NCI-H146 treated with DMSO at 0.1 percent for 48 hours (cell line): ENCODE measurements at regions not wholly inside any gene's neighbourhood (a gene's known extent, or its start where the extent isn't known, plus 50 kb on each side); places are given as distances from the start of the nearest gene placed in this dataset.

Experiments used
- DNase-seq: peaks from one replicate; lab custom pipeline; 2025; ENCODE audit not compliant: unreplicated experiment; lab: John Stamatoyannopoulos, UW

DNA sequence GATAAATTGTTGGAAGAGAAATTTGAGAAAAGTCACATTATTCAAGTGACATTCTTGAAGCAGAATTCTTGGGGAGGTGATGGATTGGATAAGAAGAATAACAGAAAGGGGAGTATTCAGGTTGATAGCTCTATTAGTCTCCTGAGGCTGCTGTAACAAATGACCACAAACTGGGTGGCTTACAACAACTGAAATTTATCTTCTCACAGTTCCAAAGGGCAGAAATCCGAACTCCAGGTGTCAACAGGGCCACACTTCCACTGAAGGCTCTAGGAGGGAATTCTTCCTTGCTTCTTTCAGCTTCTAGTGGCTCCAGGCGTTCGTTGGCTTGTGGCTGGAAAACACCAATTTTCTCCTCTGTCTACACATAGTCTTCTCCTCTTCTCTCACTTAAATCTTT is 99.8 kb downstream of the TES start:
- DNase-seq = no peak

DNA sequence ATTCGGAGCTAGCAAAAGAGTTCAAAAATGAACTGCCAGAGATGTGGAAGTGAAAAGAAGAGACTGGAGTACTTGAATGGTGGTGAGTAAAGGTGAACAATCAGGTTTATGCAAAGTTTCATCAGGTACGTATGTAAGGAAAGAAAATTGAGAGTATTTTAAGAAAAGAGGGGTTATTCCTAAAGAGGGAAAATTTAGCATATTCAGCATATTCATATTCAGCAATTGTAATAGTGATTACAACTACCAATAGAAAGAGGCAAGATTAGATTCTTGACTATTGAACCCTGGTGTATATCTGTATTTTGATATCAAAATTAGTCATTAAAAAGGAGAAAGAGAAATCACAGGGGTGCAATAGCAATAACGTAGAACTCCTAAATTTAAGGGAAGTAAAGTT is 100.9 kb downstream of the TES start:
- no peak for DNase-seq

DNA sequence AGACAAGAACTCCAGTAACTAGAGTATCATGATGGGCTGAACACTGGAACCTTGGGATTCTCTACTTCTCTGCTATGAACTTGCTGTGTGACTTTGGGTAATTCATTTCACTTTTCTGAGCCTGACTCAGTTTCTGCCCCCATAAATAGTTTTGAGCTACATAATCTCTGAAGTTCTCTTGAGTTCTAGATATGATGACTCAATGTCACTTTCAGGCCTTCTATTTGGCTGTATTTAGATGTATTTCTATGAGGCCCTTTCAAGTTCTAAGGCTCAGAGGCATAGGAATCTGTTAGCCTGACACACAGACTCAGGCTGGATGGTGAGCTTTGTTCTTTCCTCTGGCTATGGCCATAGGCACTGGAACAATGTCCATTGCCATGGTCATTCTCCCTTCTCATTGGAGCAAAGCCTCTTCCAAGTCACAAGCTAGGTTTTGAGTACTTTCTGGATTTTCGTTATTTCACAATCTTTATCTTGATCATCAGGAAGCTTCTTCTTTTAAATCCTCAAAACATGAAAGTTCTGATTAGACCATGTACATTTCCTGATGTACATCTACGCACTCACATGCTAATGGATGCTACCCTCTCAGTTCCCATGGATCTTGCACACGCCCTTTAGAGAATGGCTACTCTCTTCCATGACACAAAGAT is 101.6 kb downstream of the TES start:
- DNase-seq = no peak

DNA sequence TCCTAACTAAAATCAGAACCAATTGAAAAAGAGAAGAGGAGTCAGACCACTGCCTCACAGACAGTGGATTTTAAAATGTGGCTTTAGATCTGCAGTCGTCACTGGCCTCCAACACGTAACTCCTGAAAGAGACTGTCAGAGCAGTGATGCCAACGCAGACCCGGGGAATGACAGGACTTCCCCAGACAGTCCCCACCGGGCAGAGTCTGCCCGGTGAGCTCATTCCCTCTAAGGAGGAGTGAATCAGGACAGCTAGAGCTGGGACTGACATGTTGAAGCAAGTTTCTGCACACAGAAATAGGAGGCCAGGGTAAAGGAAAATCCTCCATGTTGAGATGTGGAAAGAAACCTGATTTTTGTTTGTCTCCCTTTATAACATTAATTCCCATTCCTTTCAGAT is 105.0 kb downstream of the TES start:
- no peak for DNase-seq

DNA sequence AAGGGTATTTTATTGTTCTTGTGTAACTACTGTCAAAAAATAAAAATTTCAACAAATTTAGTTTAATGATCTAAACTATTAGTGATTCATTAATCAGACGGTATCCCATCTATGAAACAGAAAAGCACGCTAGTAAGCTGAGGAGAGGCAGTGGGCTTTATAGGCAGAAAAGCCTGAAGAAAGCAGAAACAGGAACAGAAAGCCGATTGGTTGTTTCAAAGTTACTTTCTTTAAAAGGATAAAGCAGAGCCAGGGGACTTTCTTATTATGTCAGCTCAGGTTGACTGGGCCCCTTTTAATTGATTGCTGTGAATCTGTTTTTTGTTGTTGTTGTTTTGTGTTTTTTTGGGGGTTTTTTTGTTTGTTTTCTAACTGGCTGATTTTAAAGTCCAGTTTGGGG is 105.5 kb downstream of the TES start:
- DNase-seq = no peak

DNA sequence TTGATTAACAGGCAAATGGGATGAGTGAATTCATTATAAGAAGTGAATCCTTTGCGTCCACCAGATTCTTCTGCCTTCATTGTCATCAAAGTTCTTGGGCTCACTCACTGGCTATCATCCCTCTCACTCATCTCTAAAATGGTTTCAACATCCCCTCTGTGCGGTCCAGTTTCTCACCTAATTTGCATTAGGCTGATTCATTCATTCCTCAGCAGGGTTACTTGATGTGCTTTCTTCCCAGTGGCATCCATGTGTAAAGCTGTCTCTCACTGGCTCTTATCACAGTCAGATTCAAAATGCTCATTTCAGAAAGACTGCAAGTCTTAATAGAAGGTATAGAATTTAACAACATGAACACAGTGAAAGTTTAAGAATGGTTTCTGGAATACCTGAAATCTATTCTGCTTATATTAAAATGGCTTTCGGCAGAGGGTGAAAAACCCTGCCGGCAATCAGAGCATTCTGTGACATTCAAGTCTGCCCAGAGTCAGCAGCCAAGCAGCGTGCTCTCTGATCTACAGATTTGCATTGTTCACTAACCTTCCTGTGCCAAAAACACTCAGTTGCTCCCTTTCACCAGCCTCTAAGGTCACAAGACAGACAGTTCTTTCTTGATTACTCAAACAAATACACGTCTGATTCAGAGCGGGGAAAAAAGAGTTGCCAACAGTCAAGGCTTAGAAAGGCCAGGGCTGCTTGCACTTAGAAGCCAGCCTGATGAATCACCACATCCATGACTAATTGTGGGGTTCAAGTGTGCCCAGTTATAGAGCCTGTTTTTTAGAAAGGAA is 106.7 kb downstream of the TES start:
- DNase-seq = no peak

DNA sequence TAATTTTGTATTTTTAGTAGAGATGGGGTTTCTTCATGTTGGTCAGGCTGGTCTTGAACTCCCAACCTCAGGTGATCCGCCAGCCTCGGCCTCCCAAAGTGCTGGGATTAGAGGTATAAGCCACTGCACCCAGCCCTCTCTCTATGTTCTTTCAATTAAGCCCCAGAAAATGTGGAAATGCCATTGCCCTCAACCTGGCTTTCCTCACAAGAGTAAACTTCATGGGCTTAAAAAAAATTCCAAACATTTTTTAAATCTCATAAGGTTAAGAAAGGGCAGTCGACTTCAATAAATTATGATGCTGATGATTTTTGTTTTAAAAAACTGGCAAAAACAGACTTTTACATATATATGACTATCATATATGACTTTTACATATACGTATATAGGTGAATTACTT is 107.6 kb downstream of the TES start:
- DNase-seq = no peak

DNA sequence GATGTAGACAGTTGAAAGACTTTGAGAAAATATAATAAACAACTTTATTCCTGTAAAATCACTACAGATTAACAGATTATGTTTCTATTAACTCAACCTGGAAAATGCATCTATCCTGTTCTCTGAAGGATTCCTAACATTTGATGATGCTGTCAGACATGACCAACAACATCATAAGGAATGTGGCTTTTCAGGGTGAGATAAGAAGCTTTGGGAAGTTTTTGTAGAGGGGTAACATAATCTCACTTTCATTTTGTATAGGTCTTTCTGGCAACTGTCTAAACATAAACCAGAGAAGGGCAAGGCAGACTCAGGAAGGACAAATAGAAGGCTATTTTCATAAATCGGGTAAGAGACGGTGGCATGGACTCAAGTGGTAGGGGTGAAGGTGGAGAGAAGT is 112.2 kb downstream of the TES start:
- DNase-seq = no peak

DNA sequence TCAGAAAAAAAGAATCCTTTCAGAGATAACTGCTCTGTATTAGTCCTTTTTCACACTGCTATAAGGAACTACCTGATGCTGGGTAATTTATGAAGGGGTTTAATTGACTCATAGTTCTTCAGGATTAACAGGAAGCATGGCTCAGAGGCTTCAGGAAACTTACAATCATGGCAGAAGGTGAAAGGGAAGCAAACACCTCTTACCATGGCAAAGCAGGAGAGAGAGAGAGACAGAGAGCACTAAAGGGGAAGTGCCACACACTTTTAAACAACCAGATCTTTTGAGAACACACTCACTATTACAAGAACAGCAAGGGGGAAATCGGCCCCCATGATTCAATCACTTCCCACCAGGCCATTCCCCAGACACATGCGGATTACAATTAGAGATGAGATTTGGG is 114.2 kb downstream of the TES start:
- DNase-seq = no peak

DNA sequence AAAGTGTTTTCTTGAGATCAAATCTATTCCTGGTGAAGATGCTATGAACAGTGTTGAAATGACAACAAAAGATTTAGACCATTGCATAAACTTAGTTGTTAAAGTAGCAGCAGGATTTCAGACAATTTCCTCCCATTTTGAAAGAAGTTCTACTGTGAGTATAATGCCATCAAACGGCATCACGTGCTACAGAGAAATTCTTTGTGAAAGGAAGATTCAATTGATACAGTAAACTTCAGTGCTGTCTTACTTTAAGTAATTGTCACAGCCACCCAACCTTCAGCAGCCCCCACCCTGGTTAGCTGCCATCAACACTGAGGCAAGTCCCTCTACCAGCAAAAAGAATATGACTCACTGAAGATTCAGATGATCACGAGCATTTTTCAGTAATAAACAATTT is 115.2 kb downstream of the TES start:
- DNase-seq = no peak

DNA sequence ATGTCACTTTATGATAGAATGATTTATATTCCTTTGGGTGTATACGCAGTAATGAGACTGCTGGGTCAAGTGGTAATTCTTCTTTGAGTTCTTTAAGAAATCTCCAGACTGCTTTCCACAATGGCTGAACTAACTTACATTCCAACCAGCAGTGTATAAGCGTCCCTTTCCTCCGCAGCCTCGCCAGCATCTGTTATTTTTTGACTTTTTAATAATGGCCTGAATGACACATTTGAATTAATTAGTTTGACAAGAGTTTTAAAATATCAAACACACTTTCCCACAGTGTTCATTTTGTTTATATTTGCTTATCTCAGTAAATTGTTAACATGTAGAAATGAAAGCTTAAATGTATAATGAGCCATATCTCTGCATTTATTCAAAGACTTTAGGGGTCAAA is 116.8 kb downstream of the TES start:
- DNase-seq = no peak

DNA sequence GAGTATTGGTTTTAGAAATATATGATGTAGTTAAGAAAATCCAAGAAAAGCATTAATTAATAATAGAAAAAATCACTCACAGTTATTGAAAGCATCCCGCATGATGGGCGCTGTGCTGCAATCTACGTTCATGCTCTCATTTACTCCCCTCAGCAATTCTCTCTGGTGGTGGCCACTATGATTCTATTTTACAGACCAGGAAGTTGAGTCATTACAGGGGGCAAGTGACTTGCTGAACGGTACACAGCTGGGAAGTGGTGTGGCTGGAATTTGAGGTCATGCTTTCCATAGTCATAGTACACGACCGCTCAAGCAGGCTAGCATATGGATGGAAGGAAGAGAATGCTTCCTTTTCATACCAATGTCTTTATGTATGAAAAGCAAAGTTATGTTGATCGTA is 117.4 kb downstream of the TES start:
- no peak for DNase-seq

DNA sequence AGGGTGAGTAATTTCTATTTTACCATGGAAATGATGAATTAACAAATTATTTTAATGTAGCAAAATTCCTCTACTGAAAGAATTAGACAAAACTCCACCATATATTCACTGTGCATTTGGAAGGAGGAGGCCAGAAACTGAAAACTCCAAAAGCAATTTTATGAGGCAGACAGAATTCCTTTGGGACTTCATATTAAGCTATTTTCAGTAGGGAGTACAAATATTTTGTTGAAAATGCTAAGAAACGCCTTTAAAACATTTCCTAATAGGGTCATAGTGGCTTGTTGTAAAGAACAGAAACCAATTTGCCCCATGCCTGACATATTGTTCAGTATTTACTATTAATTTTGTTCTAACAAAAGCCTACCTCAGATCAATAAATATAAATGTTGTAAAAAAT is 117.8 kb downstream of the TES start:
- DNase-seq = no peak

DNA sequence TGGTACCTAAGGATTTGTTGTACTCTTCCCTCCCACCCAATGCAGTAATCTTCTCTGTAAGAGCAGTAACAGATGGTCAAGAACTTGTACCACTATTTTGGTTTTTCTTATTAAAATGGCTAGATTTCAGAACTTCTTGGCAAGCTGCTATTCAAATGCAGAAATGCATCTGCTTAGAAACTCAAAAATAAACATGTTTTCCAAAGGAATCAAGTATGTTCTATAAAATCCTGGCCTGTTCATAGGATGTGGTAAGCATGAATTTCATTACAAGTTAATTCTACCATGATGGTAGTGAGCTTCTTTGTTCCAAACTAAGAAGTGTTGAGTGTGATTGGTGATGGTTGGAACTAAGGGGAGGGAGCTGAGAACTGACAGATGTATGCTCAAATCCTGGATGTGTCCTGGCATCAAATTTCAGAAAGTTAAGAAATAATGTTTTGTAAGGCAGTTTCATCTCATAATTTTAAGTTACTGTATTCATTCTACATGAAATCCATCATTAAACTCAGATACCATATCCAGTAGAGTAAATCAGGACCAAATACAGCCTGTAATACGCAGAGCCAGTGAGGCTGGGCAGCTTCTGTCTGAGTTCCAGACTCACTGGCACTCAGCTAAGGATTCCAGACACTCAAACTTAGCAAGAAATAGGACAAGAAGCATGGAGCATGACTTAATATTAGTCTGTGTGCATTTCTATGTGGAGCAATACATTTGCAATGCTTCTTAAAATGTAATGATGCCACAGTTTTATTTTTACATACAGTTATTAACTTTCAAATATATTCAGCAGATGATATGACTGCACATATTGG is 119.6 kb downstream of the TES start:
- DNase-seq = no peak

DNA sequence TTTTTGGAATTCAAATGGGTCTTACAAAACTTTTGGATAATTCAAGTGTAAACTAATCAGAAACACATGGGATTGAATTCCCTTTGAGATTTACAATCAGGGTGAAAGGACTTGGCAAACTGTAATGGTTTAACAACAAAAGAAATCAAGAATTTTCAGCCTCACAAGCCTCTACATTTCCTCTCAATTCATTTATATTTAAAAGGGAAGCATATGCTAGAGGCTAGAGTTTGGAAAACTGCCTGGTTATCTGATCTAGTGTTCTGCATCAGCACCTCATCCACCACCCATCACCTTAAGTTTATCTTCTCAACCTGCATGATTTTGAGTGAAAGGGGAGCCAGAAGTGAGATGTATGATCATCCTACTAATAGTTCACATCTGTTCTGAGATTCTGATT is 120.7 kb downstream of the TES start:
- DNase-seq = no peak

DNA sequence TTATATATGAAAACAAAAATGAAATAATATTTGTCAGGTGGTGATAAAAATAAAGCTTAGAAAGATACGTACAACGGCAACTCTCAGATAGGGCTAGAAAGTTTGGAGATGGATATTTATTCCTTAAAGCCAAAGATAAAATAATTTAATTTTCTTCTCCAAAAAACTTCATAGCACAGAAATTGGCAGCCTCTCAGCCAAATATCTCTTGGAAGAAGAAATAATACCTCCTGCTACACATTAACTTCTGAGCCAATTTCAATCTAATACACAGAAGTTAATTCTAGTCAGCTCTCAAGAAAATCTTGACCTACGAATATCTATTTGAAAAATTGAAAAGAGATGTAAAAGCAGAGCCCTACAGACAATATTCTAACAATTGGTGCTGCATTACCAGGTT is 122.4 kb downstream of the TES start:
- no peak for DNase-seq

DNA sequence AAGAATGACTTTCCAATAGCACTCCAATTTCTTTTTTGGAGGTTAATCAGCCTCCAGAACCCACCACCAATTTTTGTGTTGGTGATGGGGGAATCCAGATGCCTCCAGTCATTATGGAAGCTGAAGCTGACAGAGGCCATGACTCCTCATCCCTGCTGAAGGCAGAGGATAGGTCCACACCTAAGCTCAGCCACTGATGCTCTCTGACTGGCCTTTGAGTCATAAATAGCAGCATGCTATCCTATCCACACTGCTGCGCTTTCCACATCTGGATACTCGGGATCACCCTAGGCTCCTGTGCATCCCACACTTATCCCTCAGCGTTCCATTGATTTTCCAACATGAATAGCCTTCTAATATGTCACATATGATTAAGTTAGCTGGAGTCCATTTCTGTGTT is 124.2 kb downstream of the TES start:
- no peak for DNase-seq

DNA sequence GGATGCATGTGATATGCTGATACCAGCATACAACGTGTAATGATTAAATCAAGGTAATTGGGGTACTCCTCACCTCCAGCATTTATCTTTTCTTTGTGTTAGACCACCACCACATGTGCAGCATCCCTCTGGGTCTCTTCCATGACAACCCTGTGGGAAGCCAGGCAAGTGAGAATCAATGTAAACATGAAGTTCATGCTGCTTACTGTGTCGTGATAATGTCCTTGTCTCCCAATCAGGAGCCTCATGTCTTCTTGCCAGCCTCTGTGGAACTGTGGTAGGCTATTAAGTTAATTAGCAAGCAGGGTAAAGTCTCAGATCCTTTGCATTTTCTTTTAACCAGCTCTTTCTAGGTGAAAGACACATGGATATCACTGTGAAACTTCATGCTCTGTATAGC is 126.7 kb downstream of the TES start:
- no peak for DNase-seq

DNA sequence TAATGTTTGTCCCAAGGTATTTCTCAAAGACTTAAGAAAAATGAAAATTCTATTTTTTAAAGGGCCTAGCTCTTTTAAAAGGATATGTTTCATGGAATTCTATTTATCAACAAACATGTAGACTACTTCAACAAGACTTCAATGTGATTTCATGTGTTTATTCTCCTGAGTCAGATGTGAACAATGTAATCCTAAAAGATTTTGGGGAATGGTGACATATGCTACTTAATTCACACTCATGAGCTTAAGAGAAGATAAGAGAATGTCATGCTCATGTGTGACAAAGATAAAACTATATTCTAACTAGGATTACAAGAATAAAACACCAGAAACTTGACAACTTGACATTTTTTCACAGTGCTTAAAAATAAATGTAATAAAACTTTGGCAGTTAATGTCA is 127.5 kb downstream of the TES start:
- DNase-seq = no peak

DNA sequence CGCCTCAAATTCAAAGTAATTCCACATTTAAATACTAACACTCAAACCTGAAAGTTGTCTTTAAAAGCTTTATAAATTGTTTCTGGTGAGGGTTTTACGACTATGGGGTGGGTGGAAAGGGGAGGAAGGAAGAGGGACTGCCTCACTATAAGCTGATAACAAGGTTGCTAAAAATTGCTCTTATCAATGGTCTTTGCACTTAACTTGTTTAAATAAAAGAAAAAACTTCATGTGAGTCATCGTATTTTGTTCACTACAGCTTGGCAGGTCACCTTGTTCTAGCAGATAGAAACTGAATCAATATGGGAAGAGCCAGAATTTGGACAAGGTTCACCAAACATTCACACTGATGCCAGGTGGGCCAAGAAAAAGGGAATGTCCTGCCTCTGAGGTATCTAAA is 129.2 kb downstream of the TES start:
- no peak for DNase-seq

DNA sequence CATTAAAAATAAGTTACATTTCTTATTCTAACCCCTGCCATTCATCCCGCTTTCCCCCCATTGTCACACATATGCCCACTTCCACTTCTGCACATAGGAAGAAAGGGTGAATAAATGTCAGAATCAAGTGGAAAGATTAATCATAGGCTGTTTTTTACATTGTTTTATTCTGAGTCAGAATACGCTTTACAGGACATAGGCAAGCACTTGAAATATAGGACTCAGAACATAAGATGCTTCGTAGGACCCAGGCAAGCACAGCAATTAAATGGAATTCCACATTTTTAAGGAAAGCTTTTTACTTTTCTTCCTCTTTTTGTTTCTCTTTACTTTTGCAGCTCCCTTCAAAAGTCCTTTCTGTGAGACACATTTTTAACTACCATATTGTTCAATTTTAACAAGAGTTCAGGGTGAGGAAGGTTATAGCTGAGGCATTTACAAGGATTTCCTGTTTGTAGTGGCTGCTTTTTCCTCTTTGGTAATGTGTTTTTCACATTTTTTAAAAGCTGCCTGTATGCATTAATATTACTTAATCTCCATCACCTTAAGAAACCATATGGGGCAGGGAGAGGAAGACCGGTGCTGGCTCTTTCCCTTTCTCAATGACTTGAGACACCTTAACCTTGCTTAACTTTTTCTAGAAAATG is 130.0 kb downstream of the TES start:
- no peak for DNase-seq
